ENCODE measurements at regions not wholly inside any gene's neighbourhood (a gene's known extent, or its start where the extent isn't known, plus 50 kb on each side); places are given as distances from the start of the nearest gene placed in this dataset.

- Histone ChIP-seq H3K4me3 (replicated peaks; ENCODE audit: insufficient read depth, low read length) (no peak overlapping the region), H3K27me3 (ENCODE audit: insufficient read depth, poor library complexity, severe bottlenecking) (peaks cover 2% of the 10 kb centered on the region), H3K27ac (replicated peaks) (no peak overlapping the region)
- TF ChIP-seq CTCF (IDR thresholded peaks at IDR 0.05; ENCODE audit: insufficient read depth, low read length) (no peak), SPI1 (IDR thresholded peaks at IDR 0.05; ENCODE audit: borderline replicate concordance, low read depth) (no peak), GABPA (IDR thresholded peaks at IDR 0.05; ENCODE audit: low read depth) (no peak)
- DNase-seq (ENCODE audit: low read depth in 1 of 2, low spot score in 1 of 2), result no peak
Observed at GRCh38 chr3:40924559-40925141, 274.7 kb upstream of the CTNNB1 start.

GRCh38 chr3:40925231-40925630 lies 274.1 kb upstream of the CTNNB1 start:
- no peak overlapping the region for H3K4me3 ChIP-seq (replicated peaks; ENCODE audit: insufficient read depth, low read length)
- no peak overlapping the region for H3K27ac ChIP-seq (replicated peaks)
- TF ChIP-seq SPI1 (IDR thresholded peaks at IDR 0.05; ENCODE audit: borderline replicate concordance, low read depth) (no peak), REST (IDR thresholded peaks at IDR 0.05; ENCODE audit: insufficient replicate concordance, low read depth) (no peak), GABPA (IDR thresholded peaks at IDR 0.05; ENCODE audit: low read depth) (no peak), POLR2AphosphoS5 (IDR thresholded peaks at IDR 0.05; ENCODE audit: low read depth) (no peak), CTCF (IDR thresholded peaks at IDR 0.05; ENCODE audit: insufficient read depth, low read length) (no peak)
- H3K27me3 ChIP-seq (ENCODE audit: insufficient read depth, poor library complexity, severe bottlenecking), result peaks cover 2% of the 10 kb centered on the region
- DNase-seq (ENCODE audit: low read depth in 1 of 2, low spot score in 1 of 2), result no peak

- Histone ChIP-seq H3K27ac (replicated peaks) (no peak overlapping the region), H3K4me3 (replicated peaks; ENCODE audit: insufficient read depth, low read length) (no peak overlapping the region), H3K27me3 (ENCODE audit: insufficient read depth, poor library complexity, severe bottlenecking) (peaks cover 2% of the 10 kb centered on the region)
- no peak for DNase-seq (ENCODE audit: low read depth in 1 of 2, low spot score in 1 of 2)
- TF ChIP-seq GABPA (IDR thresholded peaks at IDR 0.05; ENCODE audit: low read depth) (no peak), REST (IDR thresholded peaks at IDR 0.05; ENCODE audit: insufficient replicate concordance, low read depth) (no peak), CTCF (IDR thresholded peaks at IDR 0.05; ENCODE audit: insufficient read depth, low read length) (no peak), SPI1 (IDR thresholded peaks at IDR 0.05; ENCODE audit: borderline replicate concordance, low read depth) (peak; percentile 57)
Observed at GRCh38 chr3:40930131-40930538, 269.2 kb upstream of the CTNNB1 start.

GRCh38 chr3:40930756-40931155 lies 268.5 kb upstream of the CTNNB1 start:
- no peak for DNase-seq (ENCODE audit: low read depth in 1 of 2, low spot score in 1 of 2)
- TF ChIP-seq REST (IDR thresholded peaks at IDR 0.05; ENCODE audit: insufficient replicate concordance, low read depth) (no peak), CTCF (IDR thresholded peaks at IDR 0.05; ENCODE audit: insufficient read depth, low read length) (no peak), SPI1 (IDR thresholded peaks at IDR 0.05; ENCODE audit: borderline replicate concordance, low read depth) (no peak), GABPA (IDR thresholded peaks at IDR 0.05; ENCODE audit: low read depth) (no peak), POLR2AphosphoS5 (IDR thresholded peaks at IDR 0.05; ENCODE audit: low read depth) (no peak)
- H3K27ac ChIP-seq (replicated peaks), result no peak overlapping the region
- peaks cover 2% of the 10 kb centered on the region for H3K27me3 ChIP-seq (ENCODE audit: insufficient read depth, poor library complexity, severe bottlenecking)
- no peak overlapping the region for H3K4me3 ChIP-seq (replicated peaks; ENCODE audit: insufficient read depth, low read length)
